ENCODE measurements at regions not wholly inside any gene's neighbourhood (a gene's known extent, or its start where the extent isn't known, plus 50 kb on each side); places are given as distances from the start of the nearest gene placed in this dataset.

DNA sequence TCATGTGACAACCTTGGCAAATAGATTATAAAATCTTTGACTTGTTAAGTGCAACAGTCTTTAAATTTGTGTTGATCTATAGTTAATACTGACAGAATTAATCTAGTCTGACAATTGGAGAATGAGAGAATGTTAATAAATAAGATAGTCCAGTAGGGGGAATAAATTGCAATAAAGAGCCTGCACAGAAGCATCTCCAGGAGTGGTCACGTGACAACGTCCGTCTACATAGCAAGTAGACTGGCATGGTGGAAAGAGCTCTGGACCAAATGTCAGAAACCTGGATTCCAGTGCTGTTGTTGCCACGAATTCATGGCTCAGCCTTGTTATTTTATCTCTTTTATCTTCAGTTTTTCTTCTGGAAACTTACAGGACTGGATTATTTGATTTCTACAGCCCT lies 436.5 kb downstream of the RAB28 start:
- TF ChIP-seq, protein P1, sequence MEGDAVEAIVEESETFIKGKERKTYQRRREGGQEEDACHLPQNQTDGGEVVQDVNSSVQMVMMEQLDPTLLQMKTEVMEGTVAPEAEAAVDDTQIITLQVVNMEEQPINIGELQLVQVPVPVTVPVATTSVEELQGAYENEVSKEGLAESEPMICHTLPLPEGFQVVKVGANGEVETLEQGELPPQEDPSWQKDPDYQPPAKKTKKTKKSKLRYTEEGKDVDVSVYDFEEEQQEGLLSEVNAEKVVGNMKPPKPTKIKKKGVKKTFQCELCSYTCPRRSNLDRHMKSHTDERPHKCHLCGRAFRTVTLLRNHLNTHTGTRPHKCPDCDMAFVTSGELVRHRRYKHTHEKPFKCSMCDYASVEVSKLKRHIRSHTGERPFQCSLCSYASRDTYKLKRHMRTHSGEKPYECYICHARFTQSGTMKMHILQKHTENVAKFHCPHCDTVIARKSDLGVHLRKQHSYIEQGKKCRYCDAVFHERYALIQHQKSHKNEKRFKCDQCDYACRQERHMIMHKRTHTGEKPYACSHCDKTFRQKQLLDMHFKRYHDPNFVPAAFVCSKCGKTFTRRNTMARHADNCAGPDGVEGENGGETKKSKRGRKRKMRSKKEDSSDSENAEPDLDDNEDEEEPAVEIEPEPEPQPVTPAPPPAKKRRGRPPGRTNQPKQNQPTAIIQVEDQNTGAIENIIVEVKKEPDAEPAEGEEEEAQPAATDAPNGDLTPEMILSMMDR (IDR thresholded peaks at IDR 0.05; ENCODE audit: insufficient read depth, missing control alignments) = no peak
- FAIRE-seq = no peak

DNA sequence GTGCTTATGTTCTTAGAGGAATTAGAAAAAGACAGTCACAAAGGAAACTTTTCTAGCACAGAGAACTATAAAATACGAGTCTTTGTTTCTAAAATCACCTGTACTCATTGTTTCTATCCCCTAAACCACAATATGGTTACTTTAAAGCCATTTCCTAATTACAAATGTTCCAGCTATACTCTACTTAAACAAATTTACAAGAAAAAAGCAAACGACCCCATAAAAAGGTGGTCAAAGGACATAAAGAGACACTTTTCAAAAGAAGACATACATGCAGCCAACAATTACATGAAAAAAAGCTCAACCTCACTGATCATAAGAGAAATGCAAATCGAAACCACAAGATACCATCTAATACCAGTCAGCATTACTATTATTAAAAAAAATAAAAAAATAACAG lies 447.3 kb downstream of the RAB28 start:
- FAIRE-seq = no peak
- no peak for DNase-seq (ENCODE audit: insufficient read length, low spot score)
- TF ChIP-seq, protein P1 (IDR thresholded peaks at IDR 0.05; ENCODE audit: insufficient read depth, missing control alignments) = no peak

More for the DNA sequence above, 436.5 kb downstream of the RAB28 start:
- DNase-seq (ENCODE audit: insufficient read length, low spot score) = no peak

DNA sequence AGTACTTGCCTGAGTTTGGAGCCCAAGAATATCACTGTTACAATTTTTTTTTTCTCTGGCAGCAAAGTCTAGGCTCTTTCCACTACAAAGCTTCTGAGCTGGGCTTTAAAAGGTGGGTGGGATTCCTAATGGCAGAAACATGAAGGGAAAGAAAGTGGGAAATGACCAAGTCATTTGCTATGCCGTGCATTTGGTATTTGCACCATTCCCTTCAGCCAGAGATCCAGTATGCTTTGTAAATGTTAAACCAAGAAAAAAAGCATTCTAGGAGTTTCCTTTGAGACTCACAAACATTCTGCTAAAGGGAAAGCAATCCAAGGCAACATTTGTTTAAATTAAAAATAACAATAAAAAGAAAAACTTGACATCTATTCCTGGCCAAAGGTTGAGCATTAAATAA lies 451.2 kb downstream of the RAB28 start:
- FAIRE-seq (no peak), DNase-seq (ENCODE audit: insufficient read length, low spot score) (no peak)
- TF ChIP-seq, protein P1 (IDR thresholded peaks at IDR 0.05; ENCODE audit: insufficient read depth, missing control alignments) = no peak

DNA sequence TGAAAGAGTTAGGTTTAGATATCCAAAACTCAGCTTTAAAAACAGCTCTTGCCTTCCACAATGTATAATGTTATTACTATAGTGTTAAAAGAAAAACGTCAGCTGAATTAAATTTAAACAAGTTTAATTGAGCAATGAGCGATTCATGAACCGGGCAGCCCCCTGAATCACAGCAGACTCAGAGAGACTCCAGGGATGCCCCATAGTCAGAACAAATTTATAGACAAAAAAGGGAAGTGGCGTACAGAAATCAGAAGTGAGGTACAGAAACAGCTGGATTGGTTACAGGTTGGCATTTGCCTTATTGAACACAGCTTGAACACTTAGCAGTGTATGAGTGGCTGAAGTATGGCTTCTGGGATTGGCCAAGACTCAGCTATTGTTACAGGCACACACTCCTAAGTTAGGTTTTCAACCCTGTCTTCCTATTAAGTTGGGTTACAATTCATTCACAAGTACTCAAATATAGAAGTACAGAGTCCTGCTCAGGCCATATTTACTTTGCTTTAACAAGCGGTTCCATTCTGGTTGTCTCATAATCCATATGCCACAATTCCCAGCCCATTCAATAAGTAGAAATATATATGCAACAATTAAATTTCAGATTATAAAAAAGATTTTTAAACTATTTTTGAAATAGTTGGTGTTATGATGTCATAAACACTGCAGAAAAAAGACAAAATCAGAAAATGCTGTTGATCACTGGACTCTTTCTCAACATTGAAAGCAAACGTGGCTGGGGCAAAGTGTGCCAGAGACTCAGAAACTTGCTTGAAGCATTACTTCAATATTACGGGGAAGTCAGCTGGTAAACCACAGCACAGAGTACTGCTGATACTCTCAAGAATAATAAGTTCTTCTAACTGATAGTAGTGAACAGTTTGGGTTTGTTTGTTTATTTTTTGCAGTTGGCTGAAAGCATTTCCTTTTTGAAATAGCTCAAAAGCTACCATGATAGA lies 459.7 kb downstream of the RAB28 start:
- FAIRE-seq (no peak), DNase-seq (ENCODE audit: insufficient read length, low spot score) (no peak)
- TF ChIP-seq, protein P1 (IDR thresholded peaks at IDR 0.05; ENCODE audit: insufficient read depth, missing control alignments) = no peak

DNA sequence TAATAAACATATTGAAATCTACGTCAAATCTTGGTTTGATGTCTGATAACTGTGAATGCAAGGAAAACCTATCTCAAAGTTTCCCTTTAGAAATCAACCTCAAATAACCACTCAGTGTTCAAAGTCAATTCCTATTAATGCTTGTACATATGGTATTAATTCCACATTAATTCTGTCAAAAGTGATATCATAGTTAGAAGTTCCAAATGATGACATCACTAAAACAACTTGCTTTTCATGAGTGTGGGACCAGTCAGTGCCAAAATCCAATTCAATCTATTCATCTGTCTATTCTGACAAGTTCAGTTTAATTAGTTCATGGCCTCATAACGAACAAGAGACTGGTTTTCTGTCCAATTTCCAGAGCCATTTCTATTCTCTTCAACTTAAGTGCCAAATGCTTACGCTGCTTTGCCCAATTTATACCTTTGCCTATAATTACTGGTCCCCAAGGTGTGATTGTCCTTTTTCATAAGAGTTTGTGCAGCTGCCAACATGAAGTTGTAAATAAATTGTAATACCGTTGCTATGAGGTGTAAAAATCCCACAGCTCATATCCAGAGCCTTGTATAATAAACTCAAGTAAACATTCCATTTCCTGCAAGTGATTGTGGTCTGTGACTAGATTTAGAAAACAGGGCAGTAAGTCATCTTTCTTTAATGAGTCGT lies 476.2 kb downstream of the RAB28 start:
- no peak for FAIRE-seq
- DNase-seq (ENCODE audit: insufficient read length, low spot score) = no peak
- TF ChIP-seq, protein P1 (IDR thresholded peaks at IDR 0.05; ENCODE audit: insufficient read depth, missing control alignments) = no peak

DNA sequence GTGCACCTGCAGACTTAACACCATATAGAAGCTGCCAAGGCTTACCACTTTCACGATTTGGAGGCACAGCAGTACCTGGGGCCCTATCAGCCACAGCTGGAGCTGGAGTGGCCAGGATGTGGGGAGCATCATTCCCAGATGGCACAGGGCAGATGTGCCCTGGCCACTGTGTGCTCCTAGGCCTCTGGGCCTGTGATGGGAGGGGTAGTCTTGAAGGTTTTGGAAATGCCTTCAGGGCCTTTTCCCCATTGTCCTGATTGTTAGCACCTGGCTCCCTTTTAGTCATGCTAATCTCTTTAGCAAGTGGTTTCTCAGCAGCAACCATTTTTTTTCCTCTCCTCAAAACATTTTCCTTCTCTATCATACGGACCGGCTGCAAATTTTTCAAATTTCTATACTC lies 490.2 kb downstream of the RAB28 start:
- DNase-seq (ENCODE audit: insufficient read length, low spot score) = no peak
- FAIRE-seq = no peak
- TF ChIP-seq, protein P1 (IDR thresholded peaks at IDR 0.05; ENCODE audit: insufficient read depth, missing control alignments) = no peak

All from D721Med (cell line).